Sigmoid colon (tissue), 4 donors: ENCODE measurements at regions not wholly inside any gene's neighbourhood (a gene's known extent, or its start where the extent isn't known, plus 50 kb on each side); places are given as distances from the start of the nearest gene placed in this dataset.

Experiments used
- CTCF ChIP-seq, 4 experiments: fragments of 450-650 bp in 3 of 4; fragments of 200-600 bp in 1 of 4; IDR thresholded peaks; one replicate each; pipeline ENCODE4 v1.5.1; 2016 to 2019; ENCODE audit warnings: antibody characterized with exemption in 4 of 4, mild to moderate bottlenecking in 3 of 4, moderate library complexity in 2 of 4
- EP300 ChIP-seq, 4 donors: sonication (generic); formaldehyde crosslinking; IDR thresholded peaks; one replicate each; pipeline ENCODE4 v1.6.1; 2017; ENCODE audit warnings: antibody characterized with exemption in 4 of 4
- POLR2A ChIP-seq, 2 donors: fragments of 450-650 bp; IDR thresholded peaks; one replicate each; pipeline ENCODE4 v1.6.1; 2016; ENCODE audit warnings: antibody characterized with exemption in 2 of 2, mild to moderate bottlenecking in 2 of 2, moderate library complexity in 2 of 2
- POLR2AphosphoS5 ChIP-seq, 4 donors: sonication (generic); formaldehyde crosslinking; IDR thresholded peaks; one replicate each; pipeline ENCODE4 v1.6.1; 2017; ENCODE audit warnings: antibody characterized with exemption in 4 of 4

GRCh38 chr1:87958716-87959115 lies 630.0 kb downstream of the LMO4 start:
- no peak for TF ChIP-seq CTCF (IDR thresholded peaks at IDR 0.05)
- TF ChIP-seq POLR2A (IDR thresholded peaks at IDR 0.05), result no peak
- TF ChIP-seq POLR2AphosphoS5 (IDR thresholded peaks at IDR 0.05), result no peak
- no peak for TF ChIP-seq EP300 (IDR thresholded peaks at IDR 0.05)
